ENCODE measurements at regions not wholly inside any gene's neighbourhood (a gene's known extent, or its start where the extent isn't known, plus 50 kb on each side); places are given as distances from the start of the nearest gene placed in this dataset.
A peak's percentile ranks its signal among the peaks of the same experiment; 100 is the strongest.

- DNase-seq: no peak
Observed at GRCh38 chr2:58923869-58924268, 682.7 kb upstream of the FANCL start.

- DNase-seq: no peak
Observed at GRCh38 chr2:58922245-58922644, 681.1 kb upstream of the FANCL start.

GRCh38 chr2:58921676-58922075, 680.6 kb upstream of the FANCL start:
- no peak for DNase-seq

GRCh38 chr2:58920001-58920400, 678.9 kb upstream of the FANCL start:
- no peak for DNase-seq

- no peak for DNase-seq
Observed at GRCh38 chr2:58919316-58919715, 678.2 kb upstream of the FANCL start.

- DNase-seq: no peak
Observed at GRCh38 chr2:58918141-58918540, 677.0 kb upstream of the FANCL start.

- no peak for DNase-seq
Observed at GRCh38 chr2:58917596-58917995, 676.5 kb upstream of the FANCL start.

- DNase-seq: no peak
Observed at GRCh38 chr2:58916063-58916462, 674.9 kb upstream of the FANCL start.

GRCh38 chr2:58914733-58915505, 673.8 kb upstream of the FANCL start:
- no peak for DNase-seq

- no peak for DNase-seq
Observed at GRCh38 chr2:58913082-58913726, 672.1 kb upstream of the FANCL start.

- DNase-seq: no peak
Observed at GRCh38 chr2:58911877-58912276, 670.8 kb upstream of the FANCL start.

GRCh38 chr2:58908501-58909154, 667.5 kb upstream of the FANCL start:
- no peak for DNase-seq

- DNase-seq: no peak
Observed at GRCh38 chr2:58907644-58908043, 666.5 kb upstream of the FANCL start.

- no peak for DNase-seq
Observed at GRCh38 chr2:58906081-58906645, 665.0 kb upstream of the FANCL start.

GRCh38 chr2:58904095-58904494, 663.0 kb upstream of the FANCL start:
- DNase-seq: no peak

GRCh38 chr2:58903427-58903826, 662.3 kb upstream of the FANCL start:
- no peak for DNase-seq

GRCh38 chr2:58900246-58901027, 659.3 kb upstream of the FANCL start:
- peak; percentile 7 to 44 (median 12) for DNase-seq

GRCh38 chr2:58899692-58900091, 658.6 kb upstream of the FANCL start:
- DNase-seq: no peak

GRCh38 chr2:58896638-58897037, 655.5 kb upstream of the FANCL start:
- DNase-seq: no peak

GRCh38 chr2:58895857-58896256, 654.7 kb upstream of the FANCL start:
- DNase-seq: no peak

- DNase-seq: peak in 1 of 4 experiments; percentile 2
Observed at GRCh38 chr2:58893656-58894351, 652.7 kb upstream of the FANCL start.

GRCh38 chr2:58891828-58892377, 650.8 kb upstream of the FANCL start:
- no peak for DNase-seq
